Adrenal gland (tissue), 9 donors: ENCODE measurements at regions not wholly inside any gene's neighbourhood (a gene's known extent, or its start where the extent isn't known, plus 50 kb on each side); places are given as distances from the start of the nearest gene placed in this dataset.
"Not testable (repeated sequence)": the region's sequence is repeated elsewhere in the genome, so short reads cannot be mapped to it uniquely, and the experiment has no call there.

Source experiments
- DNase-seq, 7 donors: peaks; one replicate each; pipeline ENCODE4 v3.0.0-alpha.2; 2019 to 2020
- H3K27ac ChIP-seq, 5 donors: fragments of 200-600 bp; sonication (generic) in 4 of 5; 1 replicate in 3 of 5; 2 replicates in 2 of 5; pipeline versions ENCODE4 v1.5.1 to v1.8.0; 2016 to 2020; ENCODE audit warnings: mild to moderate bottlenecking in 1 of 5
- H3K27me3 ChIP-seq: fragments of 200-600 bp; 2 replicates; pipeline ENCODE4 v1.8.0; 2021
- H3K36me3 ChIP-seq, 2 donors: fragments of 200-600 bp; replicated peaks in 1 of 2; 1 replicate in 1 of 2; 2 replicates in 1 of 2; pipeline versions ENCODE4 v1.5.1 to v1.8.0; 2018 to 2022
- H3K4me1 ChIP-seq, 2 donors: fragments of 200-600 bp; replicated peaks in 1 of 2; 1 replicate in 1 of 2; 2 replicates in 1 of 2; pipeline versions ENCODE4 v1.5.1 to v1.8.0; 2018 to 2021
- H3K4me3 ChIP-seq, 4 donors: fragments of 200-600 bp; sonication (generic) in 3 of 4; one replicate each; pipeline ENCODE4 v1.5.1; 2016 to 2018
- H3K9me3 ChIP-seq, 3 donors: fragments of 200-600 bp; sonication (generic) in 1 of 3; replicated peaks in 1 of 3; 1 replicate in 2 of 3; 2 replicates in 1 of 3; pipeline versions ENCODE4 v1.5.1 to v1.8.0; 2016 to 2021
- POLR2A ChIP-seq, 2 donors: fragments of 450-650 bp; IDR thresholded peaks; one replicate each; pipeline ENCODE4 v1.6.1; 2017; ENCODE audit warnings: antibody characterized with exemption in 2 of 2, mild to moderate bottlenecking in 2 of 2, moderate library complexity in 1 of 2
- WGBS, 4 donors: extraction: QIAGEN DNeasy Blood & Tissue Kit in 2 of 4; methylation state at CpG; one replicate each; pipeline versions ENCODE4 v1.1.5 to v1.1.7; 2013 to 2017; 5-methylcytosine and 5-hydroxymethylcytosine counted together
- intact Hi-C, 2 donors: fragments of 100-400 bp; cut with DNase I; formaldehyde crosslinking; loops; one replicate each; pipeline versions ENCODE4 v1.14.1 to v1.15.0; 2022 to 2023
- TF ChIP-seq, protein P1 (sequence below), 6 experiments: fragments of 450-650 bp in 4 of 6; fragments of 200-600 bp in 2 of 6; sonication (generic) in 1 of 6; IDR thresholded peaks; 1 replicate in 5 of 6; 2 replicates in 1 of 6; pipeline versions ENCODE4 v1.5.1 to v1.8.0; 2016 to 2021; ENCODE audit warnings: antibody characterized with exemption in 6 of 6, mild to moderate bottlenecking in 2 of 6, moderate library complexity in 1 of 6
- donor health status: healthy with polysubstance abuse.
- donor health status: Bipolar disorder and iron deficiency.
- donor health status: DM: yes; HTN: yes; CAD: no.
- donor health status: DM: no; HTN: no; CAD: no.
- donor health status: DM: no; HTN: no; CAD: no.

DNA sequence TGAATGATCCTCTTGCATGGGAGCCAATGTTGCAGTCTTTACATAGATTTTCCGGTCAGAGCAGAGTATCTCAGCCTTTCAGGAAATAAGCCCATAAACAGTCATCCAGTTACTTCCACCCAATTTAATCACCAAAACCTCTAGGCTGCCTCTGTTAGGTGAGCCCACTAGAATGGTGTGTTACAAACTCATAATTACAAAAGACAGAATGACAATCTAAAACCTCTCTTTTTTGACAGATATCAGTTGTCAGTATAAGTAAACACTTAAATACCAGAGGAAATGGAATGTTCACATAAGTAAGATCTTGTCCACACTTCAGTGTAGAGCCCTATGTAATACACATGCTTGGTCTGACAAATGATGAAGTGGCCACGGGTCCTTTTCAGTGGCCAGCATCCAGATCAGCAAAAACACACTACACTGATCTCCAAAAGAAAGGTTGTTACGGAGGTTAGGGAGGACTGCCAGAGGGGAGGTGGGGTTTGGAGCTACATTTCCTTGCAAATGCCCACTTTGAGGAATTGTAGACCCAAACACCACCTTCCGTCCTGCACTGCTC is 71.3 kb upstream of the FBXO28 start:
- DNase-seq = no peak
- 67 to 81% (median 70%) methylated on average over 4 of the region's 4 CpGs for whole genome bisulfite sequencing, 4 donors
- intact Hi-C loops = no loop called here

DNA sequence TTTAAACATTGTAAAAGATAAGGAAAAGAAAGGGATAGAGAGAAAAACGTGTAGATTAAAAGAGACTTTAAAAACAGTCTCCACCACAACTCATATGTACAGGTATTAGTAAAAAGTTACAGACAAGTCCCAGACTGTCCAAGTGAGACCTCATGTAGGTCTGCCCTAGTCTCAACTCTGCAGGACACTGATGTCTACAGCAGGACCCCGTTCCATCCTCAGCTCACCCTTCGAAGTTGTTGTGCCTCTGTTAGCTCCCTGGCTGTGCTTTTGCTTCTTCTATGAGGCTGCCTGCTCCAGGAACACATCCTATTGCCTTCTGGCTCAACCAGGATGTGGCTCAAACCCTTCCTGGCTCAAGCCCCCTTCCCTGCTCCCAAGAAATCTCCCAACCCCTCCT is 72.9 kb upstream of the FBXO28 start:
- Histone ChIP-seq H3K27me3 (no peaks in the 10 kb centered on the region), H3K4me1 (no peaks in the 10 kb centered on the region), H3K9me3 (no peaks in the 10 kb centered on the region), H3K36me3 (no peaks in the 10 kb centered on the region), H3K4me3 (no peak overlapping the region), H3K27ac (no peak overlapping the region)
- intact Hi-C loops = no loop called here
- 58 to 65% (median 61%) methylated on average over 3 of the region's 3 CpGs for WGBS, 4 donors
- no peak for DNase-seq
- no peak for TF ChIP-seq POLR2A (IDR thresholded peaks at IDR 0.05)
- TF ChIP-seq, protein P1, sequence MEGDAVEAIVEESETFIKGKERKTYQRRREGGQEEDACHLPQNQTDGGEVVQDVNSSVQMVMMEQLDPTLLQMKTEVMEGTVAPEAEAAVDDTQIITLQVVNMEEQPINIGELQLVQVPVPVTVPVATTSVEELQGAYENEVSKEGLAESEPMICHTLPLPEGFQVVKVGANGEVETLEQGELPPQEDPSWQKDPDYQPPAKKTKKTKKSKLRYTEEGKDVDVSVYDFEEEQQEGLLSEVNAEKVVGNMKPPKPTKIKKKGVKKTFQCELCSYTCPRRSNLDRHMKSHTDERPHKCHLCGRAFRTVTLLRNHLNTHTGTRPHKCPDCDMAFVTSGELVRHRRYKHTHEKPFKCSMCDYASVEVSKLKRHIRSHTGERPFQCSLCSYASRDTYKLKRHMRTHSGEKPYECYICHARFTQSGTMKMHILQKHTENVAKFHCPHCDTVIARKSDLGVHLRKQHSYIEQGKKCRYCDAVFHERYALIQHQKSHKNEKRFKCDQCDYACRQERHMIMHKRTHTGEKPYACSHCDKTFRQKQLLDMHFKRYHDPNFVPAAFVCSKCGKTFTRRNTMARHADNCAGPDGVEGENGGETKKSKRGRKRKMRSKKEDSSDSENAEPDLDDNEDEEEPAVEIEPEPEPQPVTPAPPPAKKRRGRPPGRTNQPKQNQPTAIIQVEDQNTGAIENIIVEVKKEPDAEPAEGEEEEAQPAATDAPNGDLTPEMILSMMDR (IDR thresholded peaks at IDR 0.05) = no peak

More for the DNA sequence above, 71.3 kb upstream of the FBXO28 start:
- no peak overlapping the region for H3K4me3 ChIP-seq
- H3K4me1 ChIP-seq = no peaks in the 10 kb centered on the region
- no peaks in the 10 kb centered on the region for H3K27me3 ChIP-seq
- no peaks in the 10 kb centered on the region for H3K9me3 ChIP-seq
- H3K27ac ChIP-seq = no peak overlapping the region
- H3K36me3 ChIP-seq = no peaks in the 10 kb centered on the region
- no peak for TF ChIP-seq POLR2A (IDR thresholded peaks at IDR 0.05)
- TF ChIP-seq, protein P1 (IDR thresholded peaks at IDR 0.05) = no peak

DNA sequence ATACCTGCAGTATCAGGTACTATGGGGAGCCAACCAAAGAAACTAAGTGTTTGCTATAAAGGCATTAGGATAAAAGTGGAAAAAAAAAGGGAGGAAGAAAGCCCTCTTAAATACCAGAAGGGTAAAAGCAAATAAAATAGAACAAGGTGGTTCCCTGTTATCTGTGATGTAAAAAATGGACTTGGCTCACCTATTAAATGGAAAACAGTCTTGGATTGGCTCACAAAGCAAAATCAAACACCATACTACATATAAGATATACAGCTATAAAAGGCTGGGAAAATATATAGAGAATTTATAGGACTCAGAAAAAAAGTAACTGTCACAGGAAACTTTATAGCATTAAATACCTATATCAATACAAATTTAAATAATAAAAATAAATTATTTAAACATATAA is 73.5 kb upstream of the FBXO28 start:
- H3K27me3 ChIP-seq, H3K4me1 ChIP-seq, H3K27ac ChIP-seq, H3K9me3 ChIP-seq, DNase-seq, intact Hi-C loops, H3K36me3 ChIP-seq, H3K4me3 ChIP-seq: not testable (repeated sequence)

DNA sequence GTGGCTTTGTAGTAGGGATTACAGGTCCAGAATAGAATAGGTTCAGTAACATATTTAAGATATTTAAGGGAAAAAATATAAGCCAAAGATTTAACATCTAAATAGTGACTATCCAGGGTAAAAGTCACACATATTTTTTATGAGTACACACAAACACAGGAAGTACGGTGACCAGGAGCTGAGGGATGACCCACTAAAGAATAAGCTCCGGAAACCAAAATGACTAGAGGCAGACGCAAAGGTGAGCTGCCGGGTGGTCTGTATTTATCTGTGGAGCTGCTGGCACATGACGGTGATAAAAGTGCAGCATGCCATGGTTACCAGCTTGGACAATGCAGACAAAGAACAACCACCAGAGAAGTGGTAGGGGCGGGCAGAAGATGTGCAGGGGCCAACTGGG is 73.9 kb upstream of the FBXO28 start:
- H3K36me3 ChIP-seq, DNase-seq, H3K9me3 ChIP-seq, H3K4me3 ChIP-seq, H3K27me3 ChIP-seq, intact Hi-C loops, H3K27ac ChIP-seq, H3K4me1 ChIP-seq: not testable (repeated sequence)
- 78 to 87% (median 83%) methylated on average over 5 to 6 of the region's 6 CpGs for WGBS, 4 donors

DNA sequence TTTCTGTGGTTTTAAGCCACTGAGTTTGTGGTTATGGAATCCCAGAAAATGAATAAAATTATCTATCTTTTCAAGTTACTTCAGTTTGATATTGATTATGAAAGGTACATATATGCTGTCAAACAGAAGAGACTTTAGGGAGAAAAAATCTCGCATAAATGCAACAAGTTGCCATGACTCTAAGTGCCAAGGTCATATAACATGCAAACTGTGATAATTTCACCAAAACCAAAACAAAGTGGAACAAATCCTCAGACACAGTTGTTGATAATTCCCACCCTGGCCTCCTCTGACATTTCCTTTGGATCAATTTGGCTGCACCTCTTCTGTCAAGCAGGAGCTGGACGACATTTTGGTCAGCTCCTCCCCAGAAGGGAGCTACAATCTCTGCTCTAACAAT is 75.1 kb upstream of the FBXO28 start:
- intact Hi-C loops, H3K9me3 ChIP-seq, H3K27me3 ChIP-seq, H3K36me3 ChIP-seq, H3K27ac ChIP-seq, DNase-seq, H3K4me1 ChIP-seq, H3K4me3 ChIP-seq: not testable (repeated sequence)
- 72 to 85% (median 76%) methylated on average over 2 of the region's 2 CpGs for WGBS, 4 donors

DNA sequence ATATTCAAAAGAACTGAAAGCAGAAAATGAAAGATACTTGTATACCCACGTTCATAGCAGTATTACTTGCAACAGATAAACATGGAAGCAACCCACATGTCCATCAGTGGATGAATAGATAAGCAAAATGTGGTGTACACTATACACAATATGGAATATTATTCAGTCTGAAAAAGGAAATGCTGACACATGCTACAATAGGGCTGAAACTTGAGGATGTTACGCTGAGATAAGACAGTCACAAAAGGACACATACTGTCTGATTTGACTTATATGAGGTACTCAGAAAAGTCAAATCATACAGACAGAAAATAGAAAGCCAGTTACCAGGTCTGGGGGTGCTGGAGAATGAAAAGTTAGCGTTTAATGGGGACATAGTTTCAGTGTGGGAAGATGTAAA is 76.5 kb upstream of the FBXO28 start:
- H3K4me1 ChIP-seq, H3K27ac ChIP-seq, DNase-seq, intact Hi-C loops, H3K9me3 ChIP-seq, H3K4me3 ChIP-seq, H3K27me3 ChIP-seq, H3K36me3 ChIP-seq: not testable (repeated sequence)
- WGBS, 4 donors = 75 to 86% (median 80%) methylated on average over 2 to 3 of the region's 3 CpGs

DNA sequence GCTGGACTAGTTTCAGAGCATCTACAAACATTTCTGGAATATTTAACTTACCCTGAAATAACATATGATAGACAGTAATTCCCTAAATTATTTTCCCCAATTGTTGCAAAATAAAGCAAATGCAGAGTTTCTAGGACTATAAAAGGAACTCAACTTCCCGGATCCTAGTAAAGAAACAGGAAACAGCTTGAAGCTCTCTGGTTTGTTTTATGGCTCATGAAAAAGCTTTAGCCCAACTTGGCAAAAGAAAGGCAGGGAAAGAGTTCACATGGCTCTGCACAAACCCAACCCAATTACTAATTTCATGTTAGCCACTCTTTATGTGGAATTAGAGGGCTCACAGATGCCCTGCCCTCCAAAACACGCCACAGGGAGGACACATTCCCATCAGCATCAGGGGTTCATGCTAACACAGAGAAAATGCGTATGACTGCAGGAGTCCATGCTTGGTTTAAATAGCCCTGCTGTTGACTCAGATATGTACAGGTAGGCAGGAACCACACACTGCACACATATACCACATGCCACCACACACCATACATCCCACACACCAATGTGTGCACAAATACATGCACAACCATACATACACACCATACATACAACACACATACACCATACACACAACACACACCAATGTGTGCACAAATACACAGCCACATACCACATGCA is 81.2 kb upstream of the FBXO28 start:
- H3K4me1 ChIP-seq, H3K36me3 ChIP-seq, H3K4me3 ChIP-seq, H3K27ac ChIP-seq, intact Hi-C loops, H3K27me3 ChIP-seq, DNase-seq, H3K9me3 ChIP-seq: not testable (repeated sequence)
- WGBS, 4 donors = 40 to 75% (median 60%) methylated on average over 1 to 2 of the region's 3 CpGs; no CpG with 5 or more reads in 1 of the 4 donors

DNA sequence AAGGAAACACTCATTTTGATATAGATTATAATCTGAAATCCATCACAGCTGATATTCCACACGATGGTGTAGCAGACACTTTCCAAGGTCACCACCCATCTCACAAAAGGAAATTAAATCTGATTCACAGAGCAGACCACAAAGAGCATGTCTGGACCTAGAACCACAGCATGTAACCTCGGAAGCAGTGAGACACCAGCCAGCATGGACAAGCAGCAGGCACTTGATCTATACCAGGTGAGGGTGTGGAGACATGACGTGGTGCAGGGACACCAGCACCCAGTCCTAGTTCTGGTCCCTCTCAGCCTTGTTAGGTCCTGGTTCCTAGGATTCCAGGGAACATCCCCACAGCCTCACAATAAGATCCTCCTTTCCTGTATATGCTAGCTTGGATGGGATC is 81.9 kb upstream of the FBXO28 start:
- intact Hi-C loops, H3K27ac ChIP-seq, H3K9me3 ChIP-seq, DNase-seq, H3K4me1 ChIP-seq, H3K27me3 ChIP-seq, H3K4me3 ChIP-seq, H3K36me3 ChIP-seq: not testable (repeated sequence)
- WGBS, 4 donors = 54 to 62% (median 56%) methylated on average over 2 of the region's 3 CpGs

DNA sequence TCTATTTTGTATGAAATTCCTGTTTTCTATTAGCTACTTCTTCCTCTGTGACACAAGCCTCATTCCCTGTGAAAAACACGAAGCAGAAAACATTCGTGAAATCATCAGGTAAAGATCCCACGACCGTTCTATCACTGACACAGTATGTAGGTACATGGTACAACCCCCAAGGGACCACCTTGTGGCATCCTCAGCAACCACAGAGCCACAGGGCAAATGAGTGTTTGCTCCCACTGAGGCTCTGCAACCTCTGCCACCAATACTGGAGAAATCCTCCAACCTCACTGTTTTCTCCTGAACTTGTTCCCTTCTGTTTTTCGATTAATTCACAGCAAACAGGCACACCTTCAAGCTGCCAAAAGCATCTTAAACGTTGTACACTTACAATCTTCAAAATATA is 83.7 kb upstream of the FBXO28 start:
- H3K27ac ChIP-seq, H3K27me3 ChIP-seq, H3K4me3 ChIP-seq, H3K4me1 ChIP-seq, H3K9me3 ChIP-seq, DNase-seq, intact Hi-C loops, H3K36me3 ChIP-seq: not testable (repeated sequence)
- 81 to 84% (median 82%) methylated on average over 6 of the region's 6 CpGs for WGBS, 4 donors
